IPS-20b (cell line): ENCODE measurements at regions not wholly inside any gene's neighbourhood (a gene's known extent, or its start where the extent isn't known, plus 50 kb on each side); places are given as distances from the start of the nearest gene placed in this dataset.
"Not testable (repeated sequence)": the region's sequence is repeated elsewhere in the genome, so short reads cannot be mapped to it uniquely, and the experiment has no call there.

ENCODE experiments used
- H3K27ac ChIP-seq: one replicate; pipeline ENCODE4 v1.5.1; 2013; ENCODE audit warnings: low read length
- H3K27me3 ChIP-seq: 2 replicates; pipeline ENCODE4 v1.6.1; 2013; ENCODE audit warnings: mild to moderate bottlenecking, low read length, inconsistent platforms; ENCODE audit not compliant: insufficient read depth
- H3K36me3 ChIP-seq: 2 replicates; pipeline ENCODE4 v1.6.1; 2013; ENCODE audit warnings: low read depth, mild to moderate bottlenecking, inconsistent platforms, low read length, moderate library complexity; ENCODE audit not compliant: insufficient read depth
- H3K4me1 ChIP-seq: 2 replicates; pipeline ENCODE4 v1.6.1; 2013; ENCODE audit warnings: mild to moderate bottlenecking, control low read depth, inconsistent platforms, low read length, moderate library complexity; ENCODE audit not compliant: insufficient read depth
- H3K4me3 ChIP-seq: 2 replicates; pipeline ENCODE4 v1.5.1; 2013; ENCODE audit warnings: mild to moderate bottlenecking, low read length, inconsistent platforms
- H3K9ac ChIP-seq: 2 replicates; pipeline ENCODE4 v1.6.1; 2013; ENCODE audit warnings: low read depth, mild to moderate bottlenecking, inconsistent platforms, low read length, moderate library complexity
- H3K9me3 ChIP-seq: 2 replicates; pipeline ENCODE4 v1.6.1; 2013; ENCODE audit warnings: mild to moderate bottlenecking, low read depth, low read length, inconsistent platforms; ENCODE audit not compliant: insufficient read depth

GRCh38 chr2:242119682-242120081 lies 250.2 kb downstream of the RTP5 start:
- H3K36me3 ChIP-seq, H3K9ac ChIP-seq, H3K27ac ChIP-seq, H3K4me1 ChIP-seq, H3K4me3 ChIP-seq, H3K9me3 ChIP-seq, H3K27me3 ChIP-seq: not testable (repeated sequence)

- H3K9me3 ChIP-seq, H3K9ac ChIP-seq, H3K4me3 ChIP-seq: not testable (repeated sequence)
Measured at GRCh38 chr2:242130682-242131081, 261.2 kb downstream of the RTP5 start.

GRCh38 chr2:242159921-242160320 lies 290.4 kb downstream of the RTP5 start:
- not testable (repeated sequence) for H3K27ac ChIP-seq, H3K27me3 ChIP-seq, H3K4me3 ChIP-seq, H3K9ac ChIP-seq, H3K4me1 ChIP-seq, H3K36me3 ChIP-seq, H3K9me3 ChIP-seq

More at GRCh38 chr2:242130682-242131081, 261.2 kb downstream of the RTP5 start:
- not testable (repeated sequence) for H3K4me1 ChIP-seq, H3K27me3 ChIP-seq, H3K36me3 ChIP-seq, H3K27ac ChIP-seq

GRCh38 chr2:242165115-242165514 lies 295.6 kb downstream of the RTP5 start:
- H3K27me3 ChIP-seq, H3K36me3 ChIP-seq, H3K9me3 ChIP-seq, H3K4me1 ChIP-seq, H3K9ac ChIP-seq, H3K27ac ChIP-seq, H3K4me3 ChIP-seq: not testable (repeated sequence)

- H3K4me1 ChIP-seq, H3K27me3 ChIP-seq, H3K9ac ChIP-seq, H3K27ac ChIP-seq, H3K4me3 ChIP-seq, H3K9me3 ChIP-seq, H3K36me3 ChIP-seq: not testable (repeated sequence)
Measured at GRCh38 chr2:242171290-242171689, 301.8 kb downstream of the RTP5 start.
